ENCODE measurements at regions not wholly inside any gene's neighbourhood (a gene's known extent, or its start where the extent isn't known, plus 50 kb on each side); places are given as distances from the start of the nearest gene placed in this dataset.

DNA sequence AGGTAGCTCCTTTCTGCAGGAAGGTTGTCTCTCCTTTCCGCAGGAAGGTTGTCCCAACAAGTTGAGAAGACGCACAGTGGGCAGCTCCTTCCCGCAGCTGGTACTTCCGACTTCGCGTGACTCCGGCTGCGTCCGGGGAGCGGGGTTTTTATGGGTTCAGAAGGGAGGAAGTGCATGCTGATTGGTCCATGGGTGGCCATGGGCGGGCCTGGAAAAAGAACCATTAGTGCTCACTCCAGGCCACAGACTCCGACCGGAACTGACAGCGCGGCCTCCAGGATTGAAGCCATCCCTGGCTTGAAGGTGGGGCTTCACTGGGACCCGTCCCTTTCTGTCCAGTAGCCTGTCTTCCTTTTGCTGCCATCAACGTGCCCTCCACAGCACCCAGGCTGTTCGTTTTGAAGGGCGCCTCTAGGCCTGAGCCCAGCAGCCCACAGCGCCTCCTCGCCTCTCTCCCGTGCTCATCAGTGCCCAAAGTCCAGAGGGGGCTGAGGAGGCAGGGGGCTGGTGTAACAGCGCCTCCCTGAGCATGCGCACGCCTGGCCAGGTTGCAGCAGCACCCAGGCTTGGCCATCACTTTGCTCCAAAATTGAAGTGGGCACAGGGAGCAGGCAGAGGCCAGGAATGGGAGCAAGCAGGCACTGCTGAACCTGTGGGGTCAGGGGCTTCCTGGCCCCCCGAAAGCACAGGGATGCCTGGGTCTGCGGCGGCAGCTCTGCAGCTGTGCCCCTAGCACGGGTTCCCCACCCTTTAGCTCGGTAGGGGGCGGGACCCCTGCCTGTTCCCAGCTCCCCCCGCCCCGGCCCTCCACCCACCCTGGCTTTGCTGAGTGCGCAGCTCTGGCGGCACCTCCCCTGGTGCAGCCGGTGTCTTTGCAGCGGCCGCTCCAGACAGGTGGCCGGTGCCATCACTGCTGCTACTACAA lies 330.6 kb upstream of the MCTP2 start:
- TF ChIP-seq, protein P1, sequence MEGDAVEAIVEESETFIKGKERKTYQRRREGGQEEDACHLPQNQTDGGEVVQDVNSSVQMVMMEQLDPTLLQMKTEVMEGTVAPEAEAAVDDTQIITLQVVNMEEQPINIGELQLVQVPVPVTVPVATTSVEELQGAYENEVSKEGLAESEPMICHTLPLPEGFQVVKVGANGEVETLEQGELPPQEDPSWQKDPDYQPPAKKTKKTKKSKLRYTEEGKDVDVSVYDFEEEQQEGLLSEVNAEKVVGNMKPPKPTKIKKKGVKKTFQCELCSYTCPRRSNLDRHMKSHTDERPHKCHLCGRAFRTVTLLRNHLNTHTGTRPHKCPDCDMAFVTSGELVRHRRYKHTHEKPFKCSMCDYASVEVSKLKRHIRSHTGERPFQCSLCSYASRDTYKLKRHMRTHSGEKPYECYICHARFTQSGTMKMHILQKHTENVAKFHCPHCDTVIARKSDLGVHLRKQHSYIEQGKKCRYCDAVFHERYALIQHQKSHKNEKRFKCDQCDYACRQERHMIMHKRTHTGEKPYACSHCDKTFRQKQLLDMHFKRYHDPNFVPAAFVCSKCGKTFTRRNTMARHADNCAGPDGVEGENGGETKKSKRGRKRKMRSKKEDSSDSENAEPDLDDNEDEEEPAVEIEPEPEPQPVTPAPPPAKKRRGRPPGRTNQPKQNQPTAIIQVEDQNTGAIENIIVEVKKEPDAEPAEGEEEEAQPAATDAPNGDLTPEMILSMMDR (IDR thresholded peaks at IDR 0.05) = no peak
- no peak for TF ChIP-seq POLR2A (IDR thresholded peaks at IDR 0.05)
- Histone ChIP-seq H3K36me3 (no peaks in the 10 kb centered on the region), H3K4me1 (no peaks in the 10 kb centered on the region), H3K9me3 (no peaks in the 10 kb centered on the region), H3K27ac (no peak overlapping the region), H3K4me3 (no peak overlapping the region), H3K27me3 (no peaks in the 10 kb centered on the region)
- WGBS, 4 donors = 87 to 95% (median 88%) methylated on average over 30 to 39 of the region's 39 CpGs
- ATAC-seq = no peak
- DNase-seq = no peak
- intact Hi-C loops (cut with DNase I) = no loop called here

DNA sequence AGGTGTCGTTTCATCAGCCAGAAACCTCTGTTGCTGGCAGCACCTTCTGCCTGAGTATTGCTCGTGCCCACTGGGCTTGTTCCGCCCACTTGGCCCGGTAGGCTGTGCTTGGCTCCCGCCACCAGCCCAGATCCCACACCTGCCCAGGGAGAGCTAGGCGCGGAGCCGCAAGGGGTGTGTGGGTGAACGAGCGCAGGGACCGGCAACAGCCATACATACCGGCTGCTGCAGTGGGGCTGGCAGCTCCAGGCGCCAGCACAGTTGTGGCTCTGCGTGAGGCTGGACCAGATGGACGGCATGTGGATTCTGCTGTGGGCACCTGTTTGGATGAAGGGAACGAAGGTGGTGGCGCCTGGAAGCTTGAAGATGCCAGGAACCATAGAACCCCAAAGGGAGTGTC lies 331.5 kb upstream of the MCTP2 start:
- Histone ChIP-seq H3K9me3 (no peaks in the 10 kb centered on the region), H3K4me3 (no peak overlapping the region), H3K36me3 (no peaks in the 10 kb centered on the region), H3K27me3 (no peaks in the 10 kb centered on the region), H3K4me1 (no peaks in the 10 kb centered on the region), H3K27ac (no peak overlapping the region)
- DNase-seq = no peak
- TF ChIP-seq, protein P1 (IDR thresholded peaks at IDR 0.05) = no peak
- no peak for TF ChIP-seq POLR2A (IDR thresholded peaks at IDR 0.05)
- WGBS, 4 donors = 92 to 95% (median 94%) methylated on average over 16 to 17 of the region's 17 CpGs
- intact Hi-C loops (cut with DNase I) = no loop called here
- no peak for ATAC-seq

DNA sequence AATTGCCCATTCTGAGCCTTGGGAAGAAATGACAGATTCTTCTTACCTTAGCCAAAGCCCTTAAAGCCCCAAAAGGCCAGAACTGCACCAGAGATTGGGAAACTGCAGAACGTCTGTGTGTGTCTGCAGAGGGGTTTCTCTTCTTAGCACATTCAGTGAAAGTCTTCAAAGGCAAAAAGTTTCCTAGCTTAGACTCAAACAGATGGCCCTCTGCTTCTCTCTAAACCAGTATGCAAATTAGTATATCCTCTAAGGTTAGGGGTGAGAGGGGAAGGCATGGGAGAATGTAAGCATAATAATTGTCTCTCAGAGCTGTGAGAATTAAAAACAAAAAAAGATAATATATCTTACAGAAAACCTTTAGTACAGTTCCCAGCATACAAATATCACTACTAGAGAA lies 334.0 kb upstream of the MCTP2 start:
- no peak for TF ChIP-seq POLR2A (IDR thresholded peaks at IDR 0.05)
- TF ChIP-seq, protein P1 (IDR thresholded peaks at IDR 0.05) = no peak
- no peak overlapping the region for H3K27ac ChIP-seq
- H3K36me3 ChIP-seq = no peaks in the 10 kb centered on the region
- 22 to 41% (median 33%) methylated on average over 1 of the region's 1 CpG for WGBS, 4 donors
- DNase-seq (no peak), ATAC-seq (no peak)
- no peak overlapping the region for H3K4me3 ChIP-seq
- intact Hi-C loops (cut with DNase I) = no loop called here
- no peaks in the 10 kb centered on the region for H3K9me3 ChIP-seq
- no peaks in the 10 kb centered on the region for H3K27me3 ChIP-seq
- no peaks in the 10 kb centered on the region for H3K4me1 ChIP-seq

DNA sequence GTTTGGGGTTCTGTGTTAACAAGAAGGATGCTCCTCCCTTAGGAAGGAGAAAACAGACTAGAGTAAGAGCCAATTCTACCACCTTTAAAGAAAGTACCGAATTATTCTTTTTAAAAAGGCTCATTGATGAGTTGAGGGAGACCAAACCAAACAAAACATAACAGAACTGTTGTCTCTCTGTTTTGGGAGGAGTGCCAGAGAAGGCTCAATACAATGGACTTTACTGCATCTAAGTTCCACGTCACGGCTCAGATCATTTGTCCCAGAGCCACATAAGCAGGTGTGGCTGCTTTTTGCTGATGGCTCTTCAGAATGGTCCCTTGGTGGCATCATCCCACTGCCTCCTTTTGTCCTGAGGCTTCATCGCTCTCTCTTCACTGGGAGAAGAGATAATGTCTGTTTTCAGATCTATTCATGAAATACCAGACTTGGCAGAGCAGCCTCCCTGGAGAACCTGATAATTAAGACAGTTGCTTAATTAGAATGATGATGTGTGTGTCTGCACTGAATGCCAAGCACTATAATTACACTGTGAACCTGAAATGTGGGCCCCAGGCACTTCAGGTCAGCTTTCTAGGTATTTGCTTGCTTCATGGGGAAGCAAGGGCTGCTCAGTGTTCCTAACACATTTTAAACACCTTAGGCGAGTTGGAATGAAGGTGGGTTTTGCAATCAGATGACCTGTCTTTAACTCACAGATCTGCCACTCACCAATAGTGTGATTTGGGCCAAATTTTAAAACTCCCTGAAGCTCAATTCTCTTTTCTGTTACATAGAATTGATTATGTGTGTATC lies 335.2 kb upstream of the MCTP2 start:
- H3K27me3 ChIP-seq = no peaks in the 10 kb centered on the region
- H3K36me3 ChIP-seq = no peaks in the 10 kb centered on the region
- H3K4me3 ChIP-seq = no peak overlapping the region
- TF ChIP-seq, protein P1 (IDR thresholded peaks at IDR 0.05) = no peak
- no peaks in the 10 kb centered on the region for H3K9me3 ChIP-seq
- no peaks in the 10 kb centered on the region for H3K4me1 ChIP-seq
- 62 to 74% (median 72%) methylated on average over 5 of the region's 5 CpGs for WGBS, 4 donors
- ATAC-seq = no peak
- no peak overlapping the region for H3K27ac ChIP-seq
- no peak for DNase-seq
- intact Hi-C loops (cut with DNase I) = no loop called here
